SKM-1 (cell line): ENCODE measurements at regions not wholly inside any gene's neighbourhood (a gene's known extent, or its start where the extent isn't known, plus 50 kb on each side); places are given as distances from the start of the nearest gene placed in this dataset.

Experiments used
- DNase-seq: peaks from one replicate; lab custom pipeline; 2025; ENCODE audit not compliant: unreplicated experiment; lab: John Stamatoyannopoulos, UW

GRCh38 chr4:13184199-13184598 lies 299.9 kb downstream of the RAB28 start:
- no peak for DNase-seq

GRCh38 chr4:13182133-13182532 lies 302.0 kb downstream of the RAB28 start:
- no peak for DNase-seq

GRCh38 chr4:13181681-13182080 lies 302.5 kb downstream of the RAB28 start:
- no peak for DNase-seq

GRCh38 chr4:13180701-13181100 lies 303.4 kb downstream of the RAB28 start:
- no peak for DNase-seq

GRCh38 chr4:13178621-13179020 lies 305.5 kb downstream of the RAB28 start:
- DNase-seq = no peak

- DNase-seq = no peak
Measured at GRCh38 chr4:13176741-13177142, 307.4 kb downstream of the RAB28 start.

- DNase-seq = no peak
Measured at GRCh38 chr4:13174926-13175325, 309.2 kb downstream of the RAB28 start.

GRCh38 chr4:13174001-13174400 lies 310.1 kb downstream of the RAB28 start:
- no peak for DNase-seq

- no peak for DNase-seq
Measured at GRCh38 chr4:13171292-13172057, 312.7 kb downstream of the RAB28 start.

- DNase-seq = no peak
Measured at GRCh38 chr4:13169731-13170525, 314.2 kb downstream of the RAB28 start.

- no peak for DNase-seq
Measured at GRCh38 chr4:13168326-13168725, 315.8 kb downstream of the RAB28 start.

- no peak for DNase-seq
Measured at GRCh38 chr4:13166214-13166613, 317.9 kb downstream of the RAB28 start.

- no peak for DNase-seq
Measured at GRCh38 chr4:13164783-13165331, 319.3 kb downstream of the RAB28 start.

- DNase-seq = no peak
Measured at GRCh38 chr4:13162886-13163285, 321.3 kb downstream of the RAB28 start.

- no peak for DNase-seq
Measured at GRCh38 chr4:13160920-13161319, 323.2 kb downstream of the RAB28 start.

GRCh38 chr4:13159041-13159620 lies 325.0 kb downstream of the RAB28 start:
- DNase-seq = no peak

GRCh38 chr4:13151194-13151593 lies 332.9 kb downstream of the RAB28 start:
- no peak for DNase-seq

GRCh38 chr4:13143222-13144070 lies 340.7 kb downstream of the RAB28 start:
- no peak for DNase-seq

- DNase-seq = no peak
Measured at GRCh38 chr4:13142726-13143125, 341.4 kb downstream of the RAB28 start.

- DNase-seq = no peak
Measured at GRCh38 chr4:13142191-13142590, 341.9 kb downstream of the RAB28 start.

- no peak for DNase-seq
Measured at GRCh38 chr4:13137390-13137789, 346.8 kb downstream of the RAB28 start.
